ENCODE measurements at regions not wholly inside any gene's neighbourhood (a gene's known extent, or its start where the extent isn't known, plus 50 kb on each side); places are given as distances from the start of the nearest gene placed in this dataset.

- no peaks in the 10 kb centered on the region for H3K9me3 ChIP-seq (ENCODE audit: control insufficient read depth in 4 of 4, low read length in 3 of 4)
- DNase-seq (ENCODE audit: low spot score) = no peak
- no peak overlapping the region for H3K27ac ChIP-seq (ENCODE audit: low read depth in 1 of 2, low read length in 2 of 2)
- peaks cover 0 to 2% (median 0%) of the 10 kb centered on the region in 4 donors for H3K27me3 ChIP-seq (ENCODE audit: control insufficient read depth in 4 of 4, insufficient read depth in 4 of 4, low read length in 3 of 4)
- TF ChIP-seq CTCF (IDR thresholded peaks at IDR 0.05; ENCODE audit: low read depth, low read length, missing input control) (no peak), SP1 (IDR thresholded peaks at IDR 0.05) (no peak), HNF4A (conservative IDR thresholded peaks at IDR 0.05) (no peak), ZBTB33 (IDR thresholded peaks at IDR 0.05) (no peak), MAX (IDR thresholded peaks at IDR 0.05) (no peak), EGR1 (IDR thresholded peaks at IDR 0.05; ENCODE audit: low read depth in 2 of 2) (no peak), YY1 (IDR thresholded peaks at IDR 0.05) (no peak), REST (IDR thresholded peaks at IDR 0.05) (no peak), ATF3 (IDR thresholded peaks at IDR 0.05) (no peak), JUND (IDR thresholded peaks at IDR 0.05) (no peak), FOXA2 (IDR thresholded peaks at IDR 0.05) (no peak), RAD21 (IDR thresholded peaks at IDR 0.05) (no peak), HNF4G (IDR thresholded peaks at IDR 0.05) (no peak), FOXA1 (IDR thresholded peaks at IDR 0.05) (no peak), TAF1 (conservative IDR thresholded peaks at IDR 0.05) (no peak), NR2F2 (IDR thresholded peaks at IDR 0.05) (no peak)
- WGBS = 49% methylated on average over 2 of the region's 2 CpGs
- no peaks in the 10 kb centered on the region for H3K36me3 ChIP-seq (ENCODE audit: control insufficient read depth in 4 of 4, insufficient read depth in 3 of 4, low read depth in 1 of 4, low read length in 3 of 4)
- no peaks in the 10 kb centered on the region for H3K4me1 ChIP-seq (ENCODE audit: control insufficient read depth in 4 of 4, insufficient read depth in 4 of 4, low read length in 3 of 4)
- H3K4me3 ChIP-seq (ENCODE audit: low read depth in 1 of 3, low read length in 3 of 3) = no peak overlapping the region
- no peak overlapping the region for H3K9ac ChIP-seq (ENCODE audit: low read depth in 1 of 2, low read length in 2 of 2)
Observed at GRCh38 chr2:228644199-228644598, 462.7 kb upstream of the SPHKAP start.

GRCh38 chr2:228642861-228643260, 461.4 kb upstream of the SPHKAP start:
- Histone ChIP-seq H3K27ac (ENCODE audit: low read depth in 1 of 2, low read length in 2 of 2) (no peak overlapping the region), H3K9me3 (ENCODE audit: control insufficient read depth in 4 of 4, low read length in 3 of 4) (no peaks in the 10 kb centered on the region), H3K36me3 (ENCODE audit: control insufficient read depth in 4 of 4, insufficient read depth in 3 of 4, low read depth in 1 of 4, low read length in 3 of 4) (no peaks in the 10 kb centered on the region), H3K9ac (ENCODE audit: low read depth in 1 of 2, low read length in 2 of 2) (no peak overlapping the region), H3K4me3 (ENCODE audit: low read depth in 1 of 3, low read length in 3 of 3) (no peak overlapping the region), H3K27me3 (ENCODE audit: control insufficient read depth in 4 of 4, insufficient read depth in 4 of 4, low read length in 3 of 4) (peaks cover 0 to 2% (median 0%) of the 10 kb centered on the region in 4 donors), H3K4me1 (ENCODE audit: control insufficient read depth in 4 of 4, insufficient read depth in 4 of 4, low read length in 3 of 4) (no peaks in the 10 kb centered on the region)
- 84% methylated on average over 2 of the region's 2 CpGs for WGBS
- DNase-seq (ENCODE audit: low spot score) = no peak
- no peak for TF ChIP-seq FOXA2 (IDR thresholded peaks at IDR 0.05)
- TF ChIP-seq RXRA (IDR thresholded peaks at IDR 0.05) = no peak
- TF ChIP-seq FOXA1 (IDR thresholded peaks at IDR 0.05) = no peak
- TF ChIP-seq JUND (IDR thresholded peaks at IDR 0.05) = no peak
- TF ChIP-seq ZBTB33 (IDR thresholded peaks at IDR 0.05) = no peak
- TF ChIP-seq EGR1 (IDR thresholded peaks at IDR 0.05; ENCODE audit: low read depth in 2 of 2) = no peak
- no peak for TF ChIP-seq NR2F2 (IDR thresholded peaks at IDR 0.05)
- no peak for TF ChIP-seq MAX (IDR thresholded peaks at IDR 0.05)

Data from liver (tissue), 8 donors.